HG03045 (cell line): ENCODE measurements at regions not wholly inside any gene's neighbourhood (a gene's known extent, or its start where the extent isn't known, plus 50 kb on each side); places are given as distances from the start of the nearest gene placed in this dataset.
"Not testable (repeated sequence)": the region's sequence is repeated elsewhere in the genome, so short reads cannot be mapped to it uniquely, and the experiment has no call there.

Source experiments
- ATAC-seq: cut with Tn5 transposase; IDR thresholded peaks from one replicate; pipeline ENCODE4 v1.9.1; 2021; ENCODE audit warnings: mild to moderate bottlenecking, moderate library complexity; ENCODE audit not compliant: unreplicated experiment

DNA sequence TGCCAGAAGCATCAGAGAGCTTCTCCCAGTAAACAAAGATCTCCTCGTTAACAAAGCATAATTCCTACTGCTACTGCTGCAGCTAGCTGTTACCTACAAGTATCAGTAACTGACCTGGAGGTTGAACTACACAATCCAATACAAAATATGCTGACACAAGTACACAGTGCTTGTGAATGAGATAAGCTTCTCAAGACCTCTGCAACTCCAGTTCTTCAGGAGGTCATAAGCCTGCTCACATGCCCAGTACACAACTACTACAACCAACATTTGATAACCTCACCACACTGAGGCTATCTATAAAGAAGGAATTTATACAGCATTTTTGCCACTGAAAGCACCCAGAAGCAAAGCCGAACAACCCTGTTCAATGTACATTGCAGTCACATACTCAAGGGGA lies 66.7 kb upstream of the SMARCAD1 start:
- ATAC-seq: no peak

DNA sequence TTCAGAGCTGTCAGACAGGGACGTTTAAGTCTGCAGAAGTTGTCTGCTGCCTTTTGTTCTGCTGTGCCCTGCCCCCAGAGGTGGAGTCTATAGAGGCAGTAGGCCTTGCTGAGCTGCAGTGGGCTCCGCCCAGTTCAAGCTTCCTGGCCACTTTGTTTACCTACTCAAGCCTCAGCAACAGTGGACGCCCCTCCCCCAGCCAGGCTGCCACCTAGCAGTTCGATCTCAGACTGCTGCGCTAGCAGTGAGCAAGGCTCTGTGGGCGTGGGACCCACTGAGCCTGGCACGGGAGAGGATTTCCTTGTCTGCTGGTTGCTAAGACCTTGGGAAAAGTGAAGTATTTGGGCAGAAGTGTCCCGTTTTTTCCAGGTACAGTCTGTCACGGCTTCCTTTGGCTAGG lies 59.6 kb upstream of the SMARCAD1 start:
- not testable (repeated sequence) for ATAC-seq

DNA sequence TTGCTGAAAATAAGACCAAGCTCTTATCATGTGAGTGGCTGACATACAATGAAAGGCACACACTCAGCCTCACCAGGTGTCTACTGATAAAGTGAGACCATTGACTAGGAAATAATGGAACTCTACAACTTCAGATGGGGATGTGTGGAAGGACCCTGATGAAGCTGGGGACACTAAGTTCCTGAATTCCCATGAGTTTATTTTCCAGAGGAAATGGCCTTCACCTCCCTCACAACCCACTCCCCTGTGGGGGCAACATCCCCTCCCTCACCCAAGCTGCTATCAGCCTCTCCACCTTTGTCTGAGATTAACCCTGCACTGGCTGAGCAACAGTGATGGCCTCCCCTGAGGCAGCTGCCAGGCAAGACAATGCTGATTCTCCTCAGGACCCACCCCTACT lies 55.2 kb upstream of the SMARCAD1 start:
- ATAC-seq: no peak

DNA sequence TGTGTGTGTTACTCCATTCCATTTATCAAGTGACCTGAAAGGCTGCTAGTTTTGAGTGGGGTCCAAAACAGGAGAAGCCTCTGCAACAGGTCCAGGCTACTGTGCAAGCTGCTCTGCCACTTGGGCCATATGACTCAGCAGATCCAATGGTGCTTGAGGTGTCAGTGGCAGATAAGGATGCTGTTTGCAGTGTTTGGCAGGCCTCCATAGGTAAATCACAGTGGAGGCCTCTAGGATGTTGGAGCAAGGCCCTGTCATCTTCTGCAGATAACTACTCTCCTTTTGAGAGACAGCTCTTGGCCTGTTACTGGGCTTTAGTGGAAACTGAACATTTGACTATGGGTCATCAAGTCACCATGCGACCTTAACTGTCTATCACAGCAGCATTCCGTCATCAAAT lies 52.3 kb upstream of the SMARCAD1 start:
- not testable (repeated sequence) for ATAC-seq

DNA sequence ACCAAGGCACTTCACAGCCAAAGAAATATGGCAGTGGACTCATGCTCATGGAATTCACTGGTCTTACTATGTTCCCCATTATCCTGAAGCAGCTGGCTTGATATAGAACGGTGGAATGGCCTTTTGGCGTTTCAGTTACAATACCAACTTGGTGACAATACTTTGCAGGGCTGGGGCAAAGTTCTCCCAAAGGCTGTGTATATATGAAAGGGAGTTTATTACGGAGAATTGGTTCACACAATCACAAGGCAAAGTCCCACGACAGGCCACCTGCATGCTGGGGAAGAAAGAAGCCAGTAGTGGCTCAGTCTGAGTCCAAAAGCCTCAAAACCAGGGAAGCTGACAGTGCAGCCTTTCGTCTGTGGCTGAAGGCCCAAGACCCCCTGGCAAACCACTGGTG lies 50.8 kb upstream of the SMARCAD1 start:
- ATAC-seq: no peak
